ENCODE measurements at regions not wholly inside any gene's neighbourhood (a gene's known extent, or its start where the extent isn't known, plus 50 kb on each side); places are given as distances from the start of the nearest gene placed in this dataset.

DNA sequence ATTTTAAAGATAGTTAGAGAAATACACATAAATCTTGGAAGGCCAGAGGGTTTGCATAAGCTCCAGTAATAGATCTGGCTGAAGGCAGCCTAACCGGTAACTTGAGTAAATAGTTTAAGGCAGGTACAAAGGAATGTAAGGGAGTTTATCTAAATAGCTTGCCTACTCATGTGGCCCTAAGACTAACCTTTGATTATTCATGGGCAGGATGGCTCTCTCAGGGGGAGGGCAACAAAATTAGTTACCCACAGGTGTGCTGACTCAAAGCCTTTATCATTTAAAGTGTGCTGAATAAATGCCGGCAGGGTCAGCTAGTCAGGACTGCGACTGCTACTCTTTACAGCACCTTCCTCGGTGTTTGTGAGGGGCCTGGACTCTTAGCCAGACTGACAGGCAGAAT lies 761.3 kb upstream of the KIF2B start:
- no peak overlapping the region for H3K27ac ChIP-seq
- H3K27me3 ChIP-seq (replicated peaks): no peaks in the 10 kb centered on the region
- no peak for DNase-seq
- H3K36me3 ChIP-seq (replicated peaks): no peaks in the 10 kb centered on the region
- H3K4me3 ChIP-seq (ENCODE audit: low read depth, low read length): no peak overlapping the region
- in situ Hi-C loops (cut with HindIII; ENCODE audit: low pct_ligation_motif_present, low sequenced_read_pairs): no loop called here
- TF ChIP-seq, protein P1, sequence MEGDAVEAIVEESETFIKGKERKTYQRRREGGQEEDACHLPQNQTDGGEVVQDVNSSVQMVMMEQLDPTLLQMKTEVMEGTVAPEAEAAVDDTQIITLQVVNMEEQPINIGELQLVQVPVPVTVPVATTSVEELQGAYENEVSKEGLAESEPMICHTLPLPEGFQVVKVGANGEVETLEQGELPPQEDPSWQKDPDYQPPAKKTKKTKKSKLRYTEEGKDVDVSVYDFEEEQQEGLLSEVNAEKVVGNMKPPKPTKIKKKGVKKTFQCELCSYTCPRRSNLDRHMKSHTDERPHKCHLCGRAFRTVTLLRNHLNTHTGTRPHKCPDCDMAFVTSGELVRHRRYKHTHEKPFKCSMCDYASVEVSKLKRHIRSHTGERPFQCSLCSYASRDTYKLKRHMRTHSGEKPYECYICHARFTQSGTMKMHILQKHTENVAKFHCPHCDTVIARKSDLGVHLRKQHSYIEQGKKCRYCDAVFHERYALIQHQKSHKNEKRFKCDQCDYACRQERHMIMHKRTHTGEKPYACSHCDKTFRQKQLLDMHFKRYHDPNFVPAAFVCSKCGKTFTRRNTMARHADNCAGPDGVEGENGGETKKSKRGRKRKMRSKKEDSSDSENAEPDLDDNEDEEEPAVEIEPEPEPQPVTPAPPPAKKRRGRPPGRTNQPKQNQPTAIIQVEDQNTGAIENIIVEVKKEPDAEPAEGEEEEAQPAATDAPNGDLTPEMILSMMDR (IDR thresholded peaks at IDR 0.05; ENCODE audit: low read depth, low read length, missing control alignments): no peak

DNA sequence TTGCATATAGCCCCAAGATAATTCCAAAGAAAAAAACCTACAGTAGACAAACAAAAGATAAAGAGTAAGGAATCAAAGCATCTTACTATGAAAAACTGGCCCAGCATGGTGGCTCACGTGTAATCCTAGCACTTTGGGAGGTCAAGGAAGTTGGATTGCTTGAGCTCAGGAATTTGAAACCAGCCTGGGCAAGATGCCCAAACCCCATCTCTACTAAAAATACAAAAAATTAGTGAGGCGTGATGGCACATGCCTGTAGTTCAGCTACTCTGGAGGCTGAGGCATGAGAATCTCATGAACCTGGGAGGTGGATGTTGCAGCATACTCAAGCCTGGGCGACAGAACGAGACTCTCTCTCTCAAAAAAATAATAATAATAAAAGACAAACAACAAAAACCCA lies 764.7 kb upstream of the KIF2B start:
- H3K36me3 ChIP-seq (replicated peaks): no peaks in the 10 kb centered on the region
- DNase-seq: no peak
- in situ Hi-C loops (cut with HindIII; ENCODE audit: low pct_ligation_motif_present, low sequenced_read_pairs): no loop called here
- H3K27ac ChIP-seq: no peak overlapping the region
- H3K27me3 ChIP-seq (replicated peaks): no peaks in the 10 kb centered on the region
- no peak overlapping the region for H3K4me3 ChIP-seq (ENCODE audit: low read depth, low read length)
- TF ChIP-seq, protein P1 (IDR thresholded peaks at IDR 0.05; ENCODE audit: low read depth, low read length, missing control alignments): no peak

DNA sequence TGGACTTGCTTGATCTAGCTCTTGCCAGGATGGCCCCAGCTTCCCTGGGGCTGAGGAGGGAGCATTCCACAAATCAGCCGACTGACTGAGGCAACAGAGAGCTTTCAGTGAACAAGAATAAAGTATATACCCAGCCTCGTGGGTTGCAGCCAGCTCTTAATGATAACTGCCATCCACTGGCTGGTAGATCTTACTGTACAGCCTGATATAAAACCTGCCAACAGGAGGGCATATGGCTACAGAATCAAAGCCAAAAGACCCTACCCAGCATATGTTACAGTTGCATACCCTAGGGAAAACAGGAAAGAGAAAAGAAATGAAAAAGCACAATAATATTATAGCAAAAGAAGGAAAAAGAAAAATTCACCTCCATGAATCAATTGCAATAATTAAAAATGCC lies 775.9 kb upstream of the KIF2B start:
- DNase-seq: no peak
- Histone ChIP-seq H3K4me3 (ENCODE audit: low read depth, low read length) (no peak overlapping the region), H3K36me3 (replicated peaks) (no peaks in the 10 kb centered on the region), H3K27me3 (replicated peaks) (no peaks in the 10 kb centered on the region), H3K27ac (no peak overlapping the region)
- in situ Hi-C loops (cut with HindIII; ENCODE audit: low pct_ligation_motif_present, low sequenced_read_pairs): no loop called here
- TF ChIP-seq, protein P1 (IDR thresholded peaks at IDR 0.05; ENCODE audit: low read depth, low read length, missing control alignments): no peak

DNA sequence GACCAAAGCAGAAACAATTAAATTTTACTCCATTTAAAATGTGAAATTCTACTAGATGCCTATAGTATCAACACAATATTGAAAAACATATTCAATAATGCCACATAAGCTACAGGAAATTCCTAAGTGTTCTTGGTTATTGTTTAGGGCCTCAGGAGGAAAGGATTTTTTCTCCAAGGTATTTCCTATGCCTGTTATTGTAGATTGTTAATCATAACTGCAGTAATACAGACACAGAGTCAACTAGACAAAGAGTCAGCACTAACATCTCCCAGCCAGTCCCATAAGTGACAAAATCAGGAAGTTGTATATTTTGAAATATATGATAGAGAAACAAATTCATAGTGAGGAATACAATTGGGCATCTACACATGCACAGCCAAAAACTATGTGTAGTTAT lies 782.7 kb upstream of the KIF2B start:
- no peak overlapping the region for H3K4me3 ChIP-seq (ENCODE audit: low read depth, low read length)
- H3K36me3 ChIP-seq (replicated peaks): no peaks in the 10 kb centered on the region
- TF ChIP-seq, protein P1 (IDR thresholded peaks at IDR 0.05; ENCODE audit: low read depth, low read length, missing control alignments): no peak
- H3K27ac ChIP-seq: no peak overlapping the region
- DNase-seq: no peak
- no peaks in the 10 kb centered on the region for H3K27me3 ChIP-seq (replicated peaks)
- in situ Hi-C loops (cut with HindIII; ENCODE audit: low pct_ligation_motif_present, low sequenced_read_pairs): no loop called here

DNA sequence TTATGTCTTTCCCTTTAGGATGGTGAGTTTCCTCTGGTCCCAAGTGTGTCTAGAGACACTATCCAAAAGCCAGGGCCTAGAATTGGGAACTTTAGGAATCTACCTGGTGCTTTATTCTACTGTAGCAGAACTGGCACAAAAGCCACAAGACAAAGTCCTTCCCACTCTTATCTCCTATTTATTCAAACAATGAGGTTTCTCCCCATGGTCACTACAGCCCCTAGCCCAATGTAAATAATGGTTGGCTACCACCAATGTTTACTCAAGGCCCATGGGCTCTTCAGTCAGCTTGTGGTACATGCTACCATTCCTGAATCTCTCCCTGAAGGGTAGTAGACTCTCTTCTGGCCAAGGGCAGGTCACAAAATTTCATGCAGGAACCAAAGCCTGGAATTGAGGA lies 789.4 kb upstream of the KIF2B start:
- H3K36me3 ChIP-seq (replicated peaks): no peaks in the 10 kb centered on the region
- TF ChIP-seq, protein P1 (IDR thresholded peaks at IDR 0.05; ENCODE audit: low read depth, low read length, missing control alignments): no peak
- no peaks in the 10 kb centered on the region for H3K27me3 ChIP-seq (replicated peaks)
- DNase-seq: no peak
- in situ Hi-C loops (cut with HindIII; ENCODE audit: low pct_ligation_motif_present, low sequenced_read_pairs): no loop called here
- H3K4me3 ChIP-seq (ENCODE audit: low read depth, low read length): no peak overlapping the region
- no peak overlapping the region for H3K27ac ChIP-seq

DNA sequence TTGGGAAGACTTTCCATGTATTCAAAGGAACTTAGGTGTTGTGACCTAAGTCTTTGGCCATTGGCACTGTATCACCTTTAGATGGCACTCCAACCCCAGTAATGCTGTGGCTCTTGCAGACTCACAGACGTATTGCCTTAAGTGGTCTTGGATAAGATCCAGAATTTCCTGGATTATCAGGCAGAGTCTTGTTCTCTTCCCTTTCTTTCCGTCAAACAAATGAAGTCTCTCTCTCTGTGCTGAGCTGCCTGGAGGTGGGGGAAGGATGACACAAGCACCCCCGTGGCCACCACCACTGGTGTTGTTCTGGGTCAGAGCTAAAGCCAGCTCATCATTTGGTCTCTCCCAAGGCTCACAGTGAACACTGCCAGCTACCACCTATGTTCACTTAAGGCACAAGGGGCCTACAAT lies 789.9 kb upstream of the KIF2B start:
- no peaks in the 10 kb centered on the region for H3K27me3 ChIP-seq (replicated peaks)
- H3K4me3 ChIP-seq (ENCODE audit: low read depth, low read length): no peak overlapping the region
- H3K27ac ChIP-seq: no peak overlapping the region
- no peak for DNase-seq
- TF ChIP-seq, protein P1 (IDR thresholded peaks at IDR 0.05; ENCODE audit: low read depth, low read length, missing control alignments): peak; percentile 24
- no peaks in the 10 kb centered on the region for H3K36me3 ChIP-seq (replicated peaks)
- in situ Hi-C loops (cut with HindIII; ENCODE audit: low pct_ligation_motif_present, low sequenced_read_pairs): no loop called here
